Sigmoid colon (tissue), 4 donors: ENCODE measurements at regions not wholly inside any gene's neighbourhood (a gene's known extent, or its start where the extent isn't known, plus 50 kb on each side); places are given as distances from the start of the nearest gene placed in this dataset.

Experiments
- CTCF ChIP-seq, 4 experiments: fragments of 450-650 bp in 3 of 4; fragments of 200-600 bp in 1 of 4; IDR thresholded peaks; one replicate each; pipeline ENCODE4 v1.5.1; 2016 to 2019; ENCODE audit warnings: antibody characterized with exemption in 4 of 4, mild to moderate bottlenecking in 3 of 4, moderate library complexity in 2 of 4
- POLR2A ChIP-seq, 2 donors: fragments of 450-650 bp; IDR thresholded peaks; one replicate each; pipeline ENCODE4 v1.6.1; 2016; ENCODE audit warnings: antibody characterized with exemption in 2 of 2, mild to moderate bottlenecking in 2 of 2, moderate library complexity in 2 of 2
- POLR2AphosphoS5 ChIP-seq, 4 donors: sonication (generic); formaldehyde crosslinking; IDR thresholded peaks; one replicate each; pipeline ENCODE4 v1.6.1; 2017; ENCODE audit warnings: antibody characterized with exemption in 4 of 4

GRCh38 chr14:87063181-87063580 is 929.8 kb downstream of the GALC start:
- TF ChIP-seq CTCF (IDR thresholded peaks at IDR 0.05) (no peak), POLR2AphosphoS5 (IDR thresholded peaks at IDR 0.05) (no peak), POLR2A (IDR thresholded peaks at IDR 0.05) (no peak)
